Thyroid gland (tissue), 4 donors: ENCODE measurements at regions not wholly inside any gene's neighbourhood (a gene's known extent, or its start where the extent isn't known, plus 50 kb on each side); places are given as distances from the start of the nearest gene placed in this dataset.

Experiments used
- CTCF ChIP-seq, 6 experiments: fragments of 200-600 bp in 3 of 6; fragments of 450-650 bp in 3 of 6; sonication (generic) in 3 of 6; IDR thresholded peaks; one replicate each; pipeline ENCODE4 v1.5.1; 2016 to 2019; ENCODE audit warnings: antibody characterized with exemption in 6 of 6, mild to moderate bottlenecking in 2 of 6, inconsistent platforms in 1 of 6, moderate library complexity in 1 of 6
- POLR2A ChIP-seq, 2 donors: fragments of 450-650 bp; IDR thresholded peaks; one replicate each; pipeline ENCODE4 v1.6.1; 2017; ENCODE audit warnings: antibody characterized with exemption in 2 of 2, mild to moderate bottlenecking in 2 of 2, moderate library complexity in 1 of 2

GRCh38 chr14:62451221-62451620 lies 594.0 kb downstream of the KCNH5 start:
- TF ChIP-seq CTCF (IDR thresholded peaks at IDR 0.05) (no peak), POLR2A (IDR thresholded peaks at IDR 0.05) (no peak)
